Thymus (tissue), 11 donors: ENCODE measurements at regions not wholly inside any gene's neighbourhood (a gene's known extent, or its start where the extent isn't known, plus 50 kb on each side); places are given as distances from the start of the nearest gene placed in this dataset.
"Not testable (repeated sequence)": the region's sequence is repeated elsewhere in the genome, so short reads cannot be mapped to it uniquely, and the experiment has no call there.

ENCODE experiments used
- DNase-seq, 9 donors: peaks; one replicate each; pipeline ENCODE4 v3.0.0-alpha.2; 2013; ENCODE audit warnings: low spot score in 9 of 9, low read depth in 6 of 9, missing footprints in 1 of 9
- H3K27ac ChIP-seq, 2 donors: one replicate each; pipeline ENCODE4 v1.5.1; 2013; ENCODE audit warnings: control low read depth in 1 of 2, low read depth in 1 of 2, low read length in 1 of 2, mild to moderate bottlenecking in 1 of 2, moderate library complexity in 1 of 2
- H3K27me3 ChIP-seq, 2 donors: one replicate each; pipeline ENCODE4 v1.5.1; 2013; ENCODE audit warnings: low read length in 1 of 2; ENCODE audit not compliant: control insufficient read depth in 2 of 2, insufficient read depth in 1 of 2
- H3K36me3 ChIP-seq, 2 donors: one replicate each; pipeline ENCODE4 v1.5.1; 2013; ENCODE audit warnings: low read length in 1 of 2, mild to moderate bottlenecking in 1 of 2, moderate library complexity in 1 of 2; ENCODE audit not compliant: control insufficient read depth in 2 of 2, insufficient read depth in 2 of 2
- H3K4me1 ChIP-seq, 2 donors: one replicate each; pipeline ENCODE4 v1.5.1; 2013; ENCODE audit warnings: low read length in 2 of 2; ENCODE audit not compliant: control insufficient read depth in 2 of 2, insufficient read depth in 2 of 2
- H3K4me3 ChIP-seq, 2 donors: one replicate each; pipeline ENCODE4 v1.5.1; 2013; ENCODE audit warnings: low read length in 2 of 2, control low read depth in 1 of 2, mild to moderate bottlenecking in 1 of 2
- H3K9me3 ChIP-seq, 2 donors: one replicate each; pipeline ENCODE4 v1.5.1; 2013; ENCODE audit warnings: low read length in 1 of 2, mild to moderate bottlenecking in 1 of 2; ENCODE audit not compliant: control insufficient read depth in 2 of 2, insufficient read depth in 1 of 2
- WGBS: extraction: QIAGEN DNeasy Blood & Tissue Kit; methylation state at CpG from one replicate; pipeline ENCODE4 v1.1.7; 2013; 5-methylcytosine and 5-hydroxymethylcytosine counted together
- donor health status: healthy.

DNA sequence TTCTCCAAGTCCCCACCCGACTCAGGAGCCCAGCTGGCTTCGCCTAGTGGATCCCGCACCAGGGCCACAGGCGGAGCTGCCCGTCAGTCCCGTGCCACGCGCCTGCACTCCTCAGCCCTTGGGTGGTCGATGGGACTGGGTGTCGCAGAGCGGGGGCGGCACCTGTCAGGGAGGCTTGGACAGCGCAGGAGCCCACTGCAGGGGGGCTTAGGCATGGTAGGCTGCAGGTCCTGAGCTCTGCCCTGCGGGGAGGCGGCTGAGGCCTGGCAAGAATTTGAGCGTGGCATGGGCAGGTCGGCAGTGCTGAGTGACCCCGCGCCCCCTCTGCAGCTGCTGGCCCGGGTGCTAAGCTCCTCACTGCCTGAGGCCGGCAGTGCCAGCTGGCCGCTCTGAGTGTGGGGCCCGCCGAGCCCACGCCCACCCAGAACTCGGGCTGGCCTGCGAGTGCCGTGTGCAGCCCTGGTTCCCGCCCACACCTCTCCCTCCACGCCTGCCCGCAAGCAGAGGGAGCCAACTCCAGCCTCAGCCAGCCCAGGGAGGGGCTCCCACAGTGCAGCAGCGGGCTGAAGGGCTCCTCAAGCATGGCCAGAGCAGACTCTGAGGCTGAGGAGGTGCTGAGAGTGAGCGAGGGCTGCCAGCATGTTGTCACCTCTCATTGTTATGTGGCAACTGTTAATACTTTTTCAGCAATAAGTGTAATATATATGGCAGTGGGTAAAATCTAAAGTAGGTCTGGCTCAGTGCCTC, 548.4 kb upstream of the BRINP3 start:
- no peaks in the 10 kb centered on the region for H3K36me3 ChIP-seq
- H3K4me1 ChIP-seq = no peaks in the 10 kb centered on the region
- peaks cover 2 to 18% of the 10 kb centered on the region in 2 donors for H3K9me3 ChIP-seq
- 94% methylated on average over 33 of the region's 33 CpGs for WGBS
- DNase-seq = no peak
- H3K27me3 ChIP-seq = no peaks in the 10 kb centered on the region
- no peak overlapping the region for H3K4me3 ChIP-seq
- no peak overlapping the region for H3K27ac ChIP-seq

DNA sequence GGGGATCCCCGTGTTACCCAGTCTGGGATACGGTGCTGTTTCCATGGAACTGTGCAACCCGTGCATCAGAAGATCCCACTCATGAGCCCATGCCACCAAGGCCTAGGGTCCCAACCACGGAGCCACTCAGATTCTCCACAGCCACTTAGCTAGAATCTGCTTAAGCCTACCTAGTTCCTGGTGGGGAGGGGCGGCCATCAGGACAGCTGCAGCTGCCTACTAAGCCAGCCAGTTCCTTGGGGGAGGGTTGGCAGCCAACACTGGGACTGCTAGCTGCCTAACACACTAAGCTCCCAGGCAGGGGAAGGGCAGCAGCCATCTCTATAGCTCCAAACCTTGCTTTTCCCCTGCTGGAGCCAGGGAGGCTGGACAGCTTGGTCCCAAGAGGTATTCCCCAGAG, 549.2 kb upstream of the BRINP3 start:
- Histone ChIP-seq H3K36me3 (no peaks in the 10 kb centered on the region), H3K4me3 (no peak overlapping the region), H3K27ac (no peak overlapping the region), H3K4me1 (no peaks in the 10 kb centered on the region), H3K9me3 (peaks cover 2 to 18% of the 10 kb centered on the region in 2 donors), H3K27me3 (no peaks in the 10 kb centered on the region)
- WGBS = 79% methylated on average over 5 of the region's 5 CpGs
- DNase-seq = no peak

DNA sequence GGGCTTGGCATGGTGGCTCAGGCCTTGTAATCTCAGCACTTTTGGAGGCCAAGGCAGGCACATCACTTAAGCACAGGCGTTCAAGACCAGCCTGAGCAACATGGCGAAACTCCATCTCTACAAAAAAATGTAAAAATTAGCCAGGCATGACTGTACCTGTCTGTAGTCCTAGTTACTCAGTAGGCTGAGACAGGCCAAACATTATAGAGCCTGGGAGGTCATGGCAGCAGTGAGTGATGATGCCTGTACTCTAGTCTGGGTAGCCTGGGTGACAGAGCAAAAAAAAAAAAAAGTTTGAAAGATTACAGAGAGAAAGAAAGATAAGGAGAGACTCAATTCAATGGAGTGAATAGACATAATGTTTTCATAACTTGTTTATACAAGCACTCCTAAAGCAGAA, 556.5 kb upstream of the BRINP3 start:
- DNase-seq = no peak
- Histone ChIP-seq H3K27ac (no peak overlapping the region), H3K27me3 (no peaks in the 10 kb centered on the region), H3K36me3 (no peaks in the 10 kb centered on the region), H3K9me3 (no peaks in the 10 kb centered on the region), H3K4me3 (no peak overlapping the region), H3K4me1 (no peaks in the 10 kb centered on the region)
- 86% methylated on average over 2 of the region's 2 CpGs for WGBS

DNA sequence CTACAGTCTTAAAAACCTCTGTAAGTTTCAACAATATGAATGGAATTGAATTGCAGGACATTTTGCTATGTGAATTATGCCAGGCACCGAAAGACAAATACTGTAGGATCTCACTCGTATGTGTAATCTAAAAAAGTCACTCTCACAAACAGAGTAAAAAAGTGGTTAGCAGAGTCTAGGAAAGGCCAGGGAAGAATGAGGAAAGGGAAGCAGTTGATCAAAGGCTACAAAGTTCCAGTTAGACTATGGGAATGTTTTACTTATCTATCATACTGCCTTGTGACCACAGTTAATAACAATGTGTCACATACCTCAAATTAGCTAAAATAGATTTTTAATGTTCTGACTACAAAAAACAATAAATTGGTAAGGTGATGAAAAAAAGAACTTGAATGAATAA, 565.4 kb upstream of the BRINP3 start:
- Histone ChIP-seq H3K27me3 (no peaks in the 10 kb centered on the region), H3K9me3 (no peaks in the 10 kb centered on the region), H3K36me3 (no peaks in the 10 kb centered on the region), H3K27ac (no peak overlapping the region), H3K4me1 (no peaks in the 10 kb centered on the region), H3K4me3 (no peak overlapping the region)
- no peak for DNase-seq
- 96% methylated on average over 2 of the region's 2 CpGs for WGBS

DNA sequence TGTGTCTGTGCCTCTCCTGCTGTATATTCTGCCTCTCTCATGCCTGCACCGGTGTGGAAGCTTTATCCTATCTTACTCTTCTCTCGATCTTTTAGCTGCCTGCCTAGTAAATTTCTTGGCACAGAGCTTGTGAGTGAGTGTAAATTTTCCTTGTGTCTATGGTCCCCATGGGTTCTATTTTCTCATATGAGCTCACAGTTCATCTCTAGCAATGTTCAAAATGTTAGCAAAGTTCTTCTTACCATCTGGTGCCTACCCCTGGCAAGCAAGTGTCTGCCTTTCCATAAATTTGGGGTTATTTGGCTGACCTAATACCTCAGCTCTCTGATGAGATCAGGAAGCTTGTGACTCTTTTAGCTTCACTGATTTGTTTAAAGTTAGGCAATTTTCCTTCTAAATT, 572.1 kb upstream of the BRINP3 start:
- H3K36me3 ChIP-seq = no peaks in the 10 kb centered on the region
- H3K4me1 ChIP-seq = no peaks in the 10 kb centered on the region
- H3K27me3 ChIP-seq = no peaks in the 10 kb centered on the region
- DNase-seq = no peak
- H3K4me3 ChIP-seq = no peak overlapping the region
- no peaks in the 10 kb centered on the region for H3K9me3 ChIP-seq
- WGBS = 85% methylated on average over 2 of the region's 2 CpGs
- H3K27ac ChIP-seq = no peak overlapping the region

DNA sequence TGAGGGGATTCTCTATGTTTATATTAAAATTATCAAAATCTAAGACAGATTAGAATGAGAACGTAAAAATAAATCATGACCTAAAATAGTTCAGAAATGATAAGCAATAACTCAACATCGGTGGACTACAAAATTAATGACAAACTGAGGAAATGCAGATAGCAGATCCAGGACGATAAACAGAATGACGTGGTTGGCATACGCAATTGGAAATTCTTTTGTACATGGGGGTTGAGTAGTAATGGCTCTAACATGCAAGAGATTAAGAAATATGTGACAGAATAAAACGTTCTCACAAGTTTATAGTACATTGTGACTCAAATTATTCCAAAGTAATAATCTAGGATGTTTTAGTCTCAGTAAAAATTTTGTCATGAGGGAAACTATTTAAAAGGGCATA, 575.2 kb upstream of the BRINP3 start:
- Histone ChIP-seq H3K4me1 (no peaks in the 10 kb centered on the region), H3K9me3 (no peaks in the 10 kb centered on the region), H3K27me3 (no peaks in the 10 kb centered on the region), H3K4me3 (no peak overlapping the region), H3K27ac (no peak overlapping the region), H3K36me3 (no peaks in the 10 kb centered on the region)
- DNase-seq = no peak
- 94% methylated on average over 6 of the region's 6 CpGs for WGBS

DNA sequence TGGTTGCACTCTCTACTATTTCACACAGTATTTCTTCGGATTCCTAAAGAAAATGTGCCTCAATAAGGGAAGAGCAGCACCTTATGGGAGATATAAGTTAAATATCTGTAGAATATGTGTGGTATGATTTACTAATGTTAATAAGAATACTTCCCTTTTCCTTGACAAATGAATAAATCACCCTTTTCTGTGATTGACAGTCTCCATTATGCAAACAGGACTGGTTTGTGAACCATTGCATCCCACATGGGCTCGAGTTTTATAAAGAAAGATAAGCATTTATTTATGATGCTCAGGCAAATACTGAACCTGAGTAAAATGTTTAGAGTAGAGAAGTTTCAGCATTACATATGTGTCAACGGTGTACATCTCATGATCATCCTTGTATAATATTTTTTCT, 587.7 kb upstream of the BRINP3 start:
- Histone ChIP-seq H3K4me1 (no peaks in the 10 kb centered on the region), H3K9me3 (no peaks in the 10 kb centered on the region), H3K36me3 (no peaks in the 10 kb centered on the region), H3K27me3 (no peaks in the 10 kb centered on the region), H3K27ac (no peak overlapping the region), H3K4me3 (no peak overlapping the region)
- 45% methylated on average over 3 of the region's 3 CpGs for WGBS
- DNase-seq = no peak

DNA sequence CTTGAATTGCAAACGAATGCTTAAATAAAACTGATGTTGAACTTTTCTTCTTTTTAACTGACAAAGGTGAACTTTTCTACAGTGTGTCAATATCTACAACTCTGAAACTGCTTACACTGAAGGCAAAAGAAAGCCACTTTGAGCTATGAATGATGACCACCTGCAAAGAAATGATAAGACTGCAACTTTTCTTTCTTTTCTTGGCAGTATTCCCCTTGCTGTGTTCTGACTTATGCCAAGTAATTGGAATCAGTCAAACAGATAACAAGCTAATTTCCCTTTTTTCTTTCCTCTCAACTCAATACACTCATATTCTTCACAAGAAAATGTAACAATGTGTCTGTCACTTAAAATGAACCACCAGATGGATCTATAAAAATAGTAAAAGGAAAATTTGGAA, 588.1 kb upstream of the BRINP3 start:
- Histone ChIP-seq H3K27me3 (no peaks in the 10 kb centered on the region), H3K36me3 (no peaks in the 10 kb centered on the region), H3K4me3 (no peak overlapping the region), H3K9me3 (no peaks in the 10 kb centered on the region), H3K4me1 (no peaks in the 10 kb centered on the region), H3K27ac (no peak overlapping the region)
- 46% methylated on average over 1 of the region's 1 CpG for WGBS
- no peak for DNase-seq

DNA sequence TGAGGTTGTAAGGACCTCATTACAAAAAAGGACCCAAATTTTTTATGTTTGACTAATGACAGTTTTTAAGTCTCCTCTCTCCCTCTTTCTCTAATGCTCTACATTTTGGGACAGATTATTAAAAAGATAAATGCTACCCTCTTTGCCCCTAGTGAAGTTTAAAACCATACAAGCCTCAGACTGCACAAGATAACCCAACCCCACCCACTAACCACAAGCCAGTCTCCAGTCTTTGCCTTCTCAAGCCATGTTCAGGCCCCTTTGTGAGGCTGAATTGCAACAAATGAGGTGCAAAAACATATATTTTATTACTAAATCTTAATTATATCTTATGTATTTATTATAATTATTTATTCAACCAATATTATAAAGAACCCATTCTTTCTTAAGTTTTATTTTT, 597.2 kb upstream of the BRINP3 start:
- Histone ChIP-seq H3K27me3 (no peaks in the 10 kb centered on the region), H3K9me3 (no peaks in the 10 kb centered on the region), H3K36me3 (no peaks in the 10 kb centered on the region), H3K4me3 (no peak overlapping the region), H3K4me1 (no peaks in the 10 kb centered on the region), H3K27ac (no peak overlapping the region)
- DNase-seq = no peak

DNA sequence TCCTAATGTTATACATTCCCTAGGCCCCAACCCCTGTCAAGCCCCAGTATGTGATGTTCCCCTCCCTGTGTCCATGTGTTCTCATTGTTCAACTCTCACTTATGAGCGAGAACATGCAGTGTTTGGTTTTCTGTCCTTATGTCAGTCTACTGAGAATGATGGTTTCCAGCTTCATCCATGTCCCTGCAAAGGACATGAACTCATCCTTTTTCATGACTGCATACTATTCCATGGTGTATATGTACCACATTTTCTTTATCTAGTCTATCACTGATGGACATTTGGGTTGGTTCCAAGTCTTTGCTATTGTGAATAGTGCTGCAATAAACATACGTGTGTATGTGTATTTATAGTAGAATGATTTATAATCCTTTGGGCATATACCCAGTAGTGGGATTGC, 605.4 kb upstream of the BRINP3 start:
- H3K27me3 ChIP-seq, H3K36me3 ChIP-seq, H3K4me3 ChIP-seq, H3K27ac ChIP-seq, H3K4me1 ChIP-seq, H3K9me3 ChIP-seq, DNase-seq: not testable (repeated sequence)
- WGBS = 96% methylated on average over 2 of the region's 2 CpGs
